Lung (tissue), 11 donors: ENCODE measurements at regions not wholly inside any gene's neighbourhood (a gene's known extent, or its start where the extent isn't known, plus 50 kb on each side); places are given as distances from the start of the nearest gene placed in this dataset.

ENCODE experiments used
- ATAC-seq: fragments of 200-7000 bp; cut with Tn5 transposase; one replicate; pipeline ENCODE4 v1.9.1; 2020; ENCODE audit warnings: moderate number of reproducible peaks; ENCODE audit not compliant: insufficient read depth, low FRiP score
- DNase-seq, 3 donors: peaks; one replicate each; pipeline ENCODE4 v3.0.0-alpha.2; 2013 to 2017
- H3K27ac ChIP-seq, 2 donors: one replicate each; pipeline ENCODE4 v1.5.1; 2013; ENCODE audit warnings: mild to moderate bottlenecking in 2 of 2, moderate library complexity in 2 of 2, control low read depth in 1 of 2, inconsistent platforms in 1 of 2, low read depth in 1 of 2, low read length in 1 of 2
- H3K27me3 ChIP-seq, 3 donors: one replicate each; pipeline ENCODE4 v1.5.1; 2013; ENCODE audit warnings: low read length in 2 of 3; ENCODE audit not compliant: control insufficient read depth in 3 of 3, insufficient read depth in 3 of 3
- H3K36me3 ChIP-seq, 4 donors: one replicate each; pipeline ENCODE4 v1.5.1; 2013; ENCODE audit warnings: low read length in 4 of 4, mild to moderate bottlenecking in 1 of 4, moderate library complexity in 1 of 4; ENCODE audit not compliant: control insufficient read depth in 4 of 4, insufficient read depth in 4 of 4
- H3K4me1 ChIP-seq, 5 donors: one replicate each; pipeline ENCODE4 v1.5.1; 2013; ENCODE audit warnings: low read length in 5 of 5, mild to moderate bottlenecking in 2 of 5, moderate library complexity in 1 of 5; ENCODE audit not compliant: control insufficient read depth in 5 of 5, insufficient read depth in 5 of 5
- H3K4me3 ChIP-seq: one replicate; pipeline ENCODE4 v1.5.1; 2013; ENCODE audit warnings: mild to moderate bottlenecking, control low read depth, moderate library complexity
- H3K9ac ChIP-seq, 2 donors: one replicate each; pipeline ENCODE4 v1.5.1; 2013; ENCODE audit warnings: low read length in 2 of 2, control low read depth in 1 of 2; ENCODE audit not compliant: insufficient read depth in 1 of 2
- H3K9me3 ChIP-seq, 4 donors: one replicate each; pipeline ENCODE4 v1.5.1; 2013; ENCODE audit warnings: low read length in 3 of 4, mild to moderate bottlenecking in 1 of 4, moderate library complexity in 1 of 4; ENCODE audit not compliant: control insufficient read depth in 4 of 4, insufficient read depth in 3 of 4
- CTCF ChIP-seq: IDR thresholded peaks from 2 replicates; pipeline ENCODE4 v1.5.1; 2012; ENCODE audit warnings: mild to moderate bottlenecking; ENCODE audit errors: control extremely low read depth, extremely low read depth
- WGBS, 2 donors: extraction: QIAGEN DNeasy Blood & Tissue Kit; methylation state at CpG; one replicate each; pipeline ENCODE4 v1.1.7; 2013; 5-methylcytosine and 5-hydroxymethylcytosine counted together
- donor health status: control.
- donor health status: control.
- donor health status: Bipolar disorder and iron deficiency.
- donor health status: healthy.
- donor health status: DM: yes; HTN: yes; CAD: no.

- Histone ChIP-seq H3K27me3 (no peaks in the 10 kb centered on the region), H3K9ac (no peak overlapping the region), H3K36me3 (no peaks in the 10 kb centered on the region), H3K4me1 (peaks cover 0 to under 1% (median 0%) of the 10 kb centered on the region in 5 donors), H3K4me3 (no peak overlapping the region), H3K27ac (no peak overlapping the region), H3K9me3 (peaks cover 0 to 3% (median 1%) of the 10 kb centered on the region in 4 donors)
- no peak for ATAC-seq
- DNase-seq = no peak
- 70 to 77% methylated on average over 2 of the region's 2 CpGs for WGBS, 2 donors
- TF ChIP-seq CTCF = no peak
Measured at GRCh38 chr5:66248874-66249273, 104.8 kb downstream of the SREK1 start.

- H3K27me3 ChIP-seq = no peaks in the 10 kb centered on the region
- H3K4me1 ChIP-seq = peaks cover 0 to 1% (median 0%) of the 10 kb centered on the region in 5 donors
- peaks cover 0 to 3% (median 1%) of the 10 kb centered on the region in 4 donors for H3K9me3 ChIP-seq
- no peaks in the 10 kb centered on the region for H3K36me3 ChIP-seq
- H3K9ac ChIP-seq = no peak overlapping the region
- TF ChIP-seq CTCF = no peak
- no peak for DNase-seq
- H3K4me3 ChIP-seq = no peak overlapping the region
- H3K27ac ChIP-seq = no peak overlapping the region
- WGBS, 2 donors = 82 to 90% methylated on average over 4 of the region's 4 CpGs
- ATAC-seq = no peak
Measured at GRCh38 chr5:66249920-66250319, 105.8 kb downstream of the SREK1 start.

GRCh38 chr5:66252849-66253248 is 108.7 kb downstream of the SREK1 start:
- Histone ChIP-seq H3K36me3 (no peaks in the 10 kb centered on the region), H3K27ac (no peak overlapping the region), H3K4me3 (no peak overlapping the region), H3K9me3 (peaks cover 0 to 1% (median 0%) of the 10 kb centered on the region in 4 donors), H3K9ac (no peak overlapping the region), H3K27me3 (no peaks in the 10 kb centered on the region), H3K4me1 (peaks cover 0 to 1% (median 0%) of the 10 kb centered on the region in 5 donors)
- no peak for TF ChIP-seq CTCF
- DNase-seq = no peak
- ATAC-seq = no peak
- 62 to 75% methylated on average over 3 of the region's 3 CpGs for WGBS, 2 donors

GRCh38 chr5:66255714-66256113 is 111.6 kb downstream of the SREK1 start:
- no peaks in the 10 kb centered on the region for H3K36me3 ChIP-seq
- H3K27me3 ChIP-seq = no peaks in the 10 kb centered on the region
- H3K4me3 ChIP-seq = no peak overlapping the region
- H3K27ac ChIP-seq = no peak overlapping the region
- no peak for DNase-seq
- no peak for TF ChIP-seq CTCF
- 48 to 62% methylated on average over 5 of the region's 5 CpGs for WGBS, 2 donors
- no peak overlapping the region for H3K9ac ChIP-seq
- ATAC-seq = no peak
- peaks cover 0 to 1% (median 0%) of the 10 kb centered on the region in 4 donors for H3K9me3 ChIP-seq
- H3K4me1 ChIP-seq = peaks cover 0 to 1% (median 0%) of the 10 kb centered on the region in 5 donors
